Frontal cortex (tissue), 3 donors: ENCODE measurements at regions not wholly inside any gene's neighbourhood (a gene's known extent, or its start where the extent isn't known, plus 50 kb on each side); places are given as distances from the start of the nearest gene placed in this dataset.

Experiments
- DNase-seq, 2 donors: peaks; one replicate each; pipeline ENCODE4 v3.0.0; 2012; ENCODE audit warnings: low spot score in 2 of 2
- FAIRE-seq: peaks from 2 replicates; lab custom pipeline; 2012; peaks lifted over from hg19 to GRCh38; lab: Jason Lieb, UNC
- donor health status: control.
- donor health status: control.
- donor health status: control.

GRCh38 chr1:79131626-79132025 lies 125.1 kb upstream of the ADGRL4 start:
- DNase-seq (no peak), FAIRE-seq (no peak)

GRCh38 chr1:79129914-79130313 lies 123.4 kb upstream of the ADGRL4 start:
- no peak for DNase-seq
- FAIRE-seq: no peak

GRCh38 chr1:79128722-79129121 lies 122.2 kb upstream of the ADGRL4 start:
- no peak for DNase-seq
- FAIRE-seq: no peak

- FAIRE-seq (no peak), DNase-seq (no peak)
These were observed 118.2 kb upstream of the ADGRL4 start for GRCh38 chr1:79124756-79125155.

GRCh38 chr1:79122521-79122920 lies 116.0 kb upstream of the ADGRL4 start:
- DNase-seq (no peak), FAIRE-seq (no peak)

GRCh38 chr1:79117376-79117775 lies 110.8 kb upstream of the ADGRL4 start:
- DNase-seq: no peak
- FAIRE-seq: no peak

GRCh38 chr1:79113836-79114235 lies 107.3 kb upstream of the ADGRL4 start:
- DNase-seq: no peak
- FAIRE-seq: no peak

- DNase-seq: no peak
- no peak for FAIRE-seq
These were observed 104.2 kb upstream of the ADGRL4 start for GRCh38 chr1:79110749-79111148.

- FAIRE-seq (no peak), DNase-seq (no peak)
These were observed 102.9 kb upstream of the ADGRL4 start for GRCh38 chr1:79109445-79109844.

GRCh38 chr1:79105500-79105899 lies 99.0 kb upstream of the ADGRL4 start:
- DNase-seq (no peak), FAIRE-seq (no peak)

- FAIRE-seq: no peak
These were observed 98.1 kb upstream of the ADGRL4 start for GRCh38 chr1:79104617-79105016.

GRCh38 chr1:79100385-79100784 lies 93.9 kb upstream of the ADGRL4 start:
- FAIRE-seq: no peak
- DNase-seq: no peak

More at GRCh38 chr1:79104617-79105016, 98.1 kb upstream of the ADGRL4 start:
- DNase-seq: no peak

- FAIRE-seq: no peak
- DNase-seq: no peak
These were observed 84.5 kb upstream of the ADGRL4 start for GRCh38 chr1:79090985-79091384.

- FAIRE-seq: no peak
These were observed 83.4 kb upstream of the ADGRL4 start for GRCh38 chr1:79089946-79090345.

GRCh38 chr1:79082233-79082632 lies 75.7 kb upstream of the ADGRL4 start:
- DNase-seq: no peak
- FAIRE-seq: no peak

More at GRCh38 chr1:79089946-79090345, 83.4 kb upstream of the ADGRL4 start:
- no peak for DNase-seq

- FAIRE-seq: no peak
- no peak for DNase-seq
These were observed 73.2 kb upstream of the ADGRL4 start for GRCh38 chr1:79079770-79080169.

GRCh38 chr1:79074975-79075374 lies 68.4 kb upstream of the ADGRL4 start:
- DNase-seq (no peak), FAIRE-seq (no peak)

GRCh38 chr1:79069828-79070227 lies 63.3 kb upstream of the ADGRL4 start:
- DNase-seq (no peak), FAIRE-seq (no peak)

GRCh38 chr1:79059341-79059740 lies 52.8 kb upstream of the ADGRL4 start:
- FAIRE-seq (no peak), DNase-seq (no peak)
